ENCODE measurements at regions not wholly inside any gene's neighbourhood (a gene's known extent, or its start where the extent isn't known, plus 50 kb on each side); places are given as distances from the start of the nearest gene placed in this dataset.

GRCh38 chr4:188573104-188573503, 433.9 kb downstream of the TRIML1 start:
- no peak for DNase-seq

- no peak for DNase-seq
Measured at GRCh38 chr4:188578657-188579056, 439.4 kb downstream of the TRIML1 start.

GRCh38 chr4:188596021-188596420, 456.8 kb downstream of the TRIML1 start:
- no peak for DNase-seq

GRCh38 chr4:188603646-188604045, 464.4 kb downstream of the TRIML1 start:
- no peak for DNase-seq

DNA sequence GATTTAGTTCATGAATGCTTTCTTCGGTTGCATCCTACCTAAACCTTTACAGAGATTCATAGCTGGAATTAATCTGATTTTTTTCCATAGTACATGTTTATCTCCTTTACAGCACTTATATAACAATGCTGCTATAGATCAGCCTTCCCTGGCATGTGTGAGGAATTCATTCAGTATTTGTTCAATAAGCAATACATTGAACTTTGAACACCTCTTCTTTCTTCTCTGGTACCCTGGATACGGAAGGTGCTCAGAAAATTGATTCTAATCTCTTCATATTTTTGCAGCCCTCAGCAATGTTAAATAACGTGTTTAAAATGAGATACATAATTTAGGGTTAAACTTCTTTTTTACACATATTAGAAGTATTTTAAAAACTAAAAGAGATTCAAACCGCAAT, 467.4 kb downstream of the TRIML1 start:
- DNase-seq: no peak

- DNase-seq: no peak
Measured at GRCh38 chr4:188611143-188611542, 471.9 kb downstream of the TRIML1 start.

DNA sequence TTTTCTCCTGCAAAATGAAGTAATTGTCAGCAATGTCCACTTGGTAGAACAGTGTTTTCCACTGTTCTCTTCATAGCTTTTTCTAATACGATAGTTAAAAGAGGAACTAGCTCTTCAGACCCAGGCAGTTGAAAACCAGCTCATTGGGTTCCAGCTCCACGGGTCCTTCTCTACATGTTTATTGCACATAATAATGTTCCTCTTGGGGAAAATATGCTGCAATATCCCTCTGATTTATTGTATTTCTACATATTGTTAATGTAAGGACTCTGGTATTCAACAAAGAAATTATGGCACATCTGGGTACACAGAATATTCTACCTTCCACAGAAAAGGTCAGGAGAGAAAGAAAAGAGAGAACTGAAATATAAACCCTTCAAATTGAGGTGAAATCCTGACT, 473.4 kb downstream of the TRIML1 start:
- no peak for DNase-seq

DNA sequence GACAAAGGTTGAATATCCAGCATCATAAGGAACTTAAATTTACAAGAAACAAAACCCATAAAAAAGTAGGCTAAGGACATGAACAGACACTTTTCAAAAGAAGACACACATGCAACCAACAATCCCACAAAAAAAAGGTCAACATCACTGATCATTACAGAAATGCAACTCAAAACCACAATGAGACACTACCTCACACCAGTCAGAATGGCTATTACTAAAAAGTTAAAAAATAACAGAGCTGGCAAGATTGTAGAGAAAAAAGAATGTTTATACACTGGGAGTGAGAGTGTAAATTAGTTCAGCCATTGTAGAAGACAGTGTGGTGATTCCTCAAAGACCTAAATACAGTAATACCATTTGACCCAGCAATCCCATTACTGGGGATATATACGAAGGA, 474.7 kb downstream of the TRIML1 start:
- DNase-seq: no peak

GRCh38 chr4:188619456-188620149, 480.4 kb downstream of the TRIML1 start:
- no peak for DNase-seq

GRCh38 chr4:188620608-188621007, 481.4 kb downstream of the TRIML1 start:
- DNase-seq: no peak

GRCh38 chr4:188623314-188623854, 484.1 kb downstream of the TRIML1 start:
- DNase-seq: no peak

GRCh38 chr4:188624370-188624769, 485.1 kb downstream of the TRIML1 start:
- no peak for DNase-seq

DNA sequence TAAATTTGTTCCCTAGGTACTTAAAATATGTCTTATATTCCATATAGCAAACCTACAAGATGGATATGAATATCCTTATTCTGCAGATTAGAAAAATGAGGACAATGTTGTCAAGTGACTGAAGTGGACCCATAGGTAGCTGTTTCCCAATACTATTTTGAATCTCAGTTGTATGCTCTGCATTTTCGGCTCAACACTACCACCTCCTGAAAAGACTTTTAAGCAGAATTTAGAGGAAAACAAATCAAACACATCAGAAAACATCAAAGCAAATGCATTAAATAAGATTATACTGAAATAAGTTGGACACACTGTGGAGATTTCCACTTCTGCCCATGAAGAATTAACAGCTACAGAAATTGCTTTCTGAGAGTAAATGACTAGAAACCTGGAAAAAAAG, 488.7 kb downstream of the TRIML1 start:
- DNase-seq: no peak

- no peak for DNase-seq
Measured at GRCh38 chr4:188639479-188640100, 500.3 kb downstream of the TRIML1 start.

GRCh38 chr4:188647820-188648370, 508.7 kb downstream of the TRIML1 start:
- no peak for DNase-seq

DNA sequence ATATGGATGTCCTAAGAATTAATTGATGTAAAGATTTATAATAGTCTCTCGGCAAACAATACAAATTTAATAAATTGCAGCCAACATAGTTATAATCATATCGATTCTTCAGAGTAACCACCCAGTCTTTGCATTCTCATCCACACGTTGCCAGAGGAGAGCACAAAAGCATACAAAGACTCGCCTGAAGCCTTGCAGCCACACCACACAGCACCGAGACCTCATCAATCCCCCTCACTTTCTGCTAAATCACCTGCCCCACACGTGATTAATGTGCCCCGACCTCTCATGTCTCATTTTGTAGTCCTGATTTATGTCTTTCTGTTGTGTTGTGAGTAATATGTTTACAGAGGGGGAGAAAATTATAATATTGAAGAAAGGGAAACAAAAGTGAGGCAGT, 510.4 kb downstream of the TRIML1 start:
- DNase-seq: no peak

DNA sequence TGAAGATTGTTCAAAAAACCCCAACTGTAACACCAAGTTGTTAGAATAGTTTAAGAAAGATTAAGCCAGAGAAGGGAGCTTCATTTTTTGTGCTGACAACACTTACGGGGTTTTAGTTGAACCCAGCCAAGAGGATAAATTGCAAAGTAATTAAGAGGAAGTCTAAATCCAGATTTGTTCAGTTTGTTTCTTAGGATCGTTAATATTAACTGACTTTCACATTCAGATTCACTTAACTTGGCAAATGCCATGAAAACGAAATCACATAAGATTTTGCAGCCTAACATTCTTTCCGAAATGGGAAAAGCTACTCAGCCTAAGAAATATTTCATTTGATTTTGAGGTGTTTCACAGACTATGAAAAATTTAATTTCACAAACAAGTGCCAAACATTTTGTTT, 511.3 kb downstream of the TRIML1 start:
- no peak for DNase-seq

- DNase-seq: no peak
Measured at GRCh38 chr4:188657365-188657764, 518.1 kb downstream of the TRIML1 start.

DNA sequence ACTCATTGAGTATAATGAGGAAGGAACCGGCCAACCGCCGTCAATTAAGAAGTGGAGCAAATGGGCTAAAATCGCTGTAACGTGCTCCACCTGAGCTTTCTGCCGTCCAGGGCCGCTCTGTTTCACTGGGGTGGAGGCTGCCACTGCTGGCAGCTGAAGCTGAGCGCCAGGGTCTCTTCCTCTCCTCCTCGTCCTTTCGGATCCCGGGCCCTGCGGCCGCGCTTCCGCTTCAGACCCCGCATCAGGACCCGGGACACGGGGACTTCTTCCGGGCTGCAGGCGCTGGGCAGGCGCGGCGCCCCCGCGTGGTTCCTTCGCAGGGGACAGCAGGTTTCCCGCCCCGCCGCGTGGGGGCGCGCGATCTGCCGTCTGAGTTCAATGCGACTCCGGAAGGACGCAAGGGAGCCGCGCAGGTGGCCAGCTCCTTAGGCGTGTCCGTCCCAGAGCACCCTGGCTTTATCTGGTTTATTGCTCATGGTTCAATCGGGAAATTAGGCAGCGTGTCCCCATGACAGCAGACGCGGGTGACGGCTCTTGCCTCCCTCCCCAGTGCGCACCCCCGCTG, 519.8 kb downstream of the TRIML1 start:
- no peak for DNase-seq

DNA sequence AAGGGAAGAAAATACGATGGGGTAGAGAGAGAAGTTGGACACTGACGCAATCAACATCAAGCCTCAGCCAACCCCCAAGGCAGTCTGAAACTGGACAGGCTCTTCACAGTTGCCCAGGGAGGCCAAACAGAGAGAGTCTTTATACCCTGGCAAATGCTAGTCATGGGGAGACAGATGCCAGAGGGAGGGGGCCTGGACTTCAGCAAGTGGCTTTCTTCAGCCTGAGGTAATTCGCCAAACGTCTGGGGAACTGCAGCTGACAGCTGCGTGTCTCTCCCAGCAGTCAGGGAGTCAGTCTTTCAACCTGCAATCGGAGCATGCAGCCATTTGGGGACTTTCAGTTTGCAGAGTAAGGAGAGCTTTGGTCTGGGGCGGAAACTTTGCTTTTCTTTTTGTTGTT, 521.6 kb downstream of the TRIML1 start:
- no peak for DNase-seq

- no peak for DNase-seq
Measured at GRCh38 chr4:188661502-188661901, 522.3 kb downstream of the TRIML1 start.

DNA sequence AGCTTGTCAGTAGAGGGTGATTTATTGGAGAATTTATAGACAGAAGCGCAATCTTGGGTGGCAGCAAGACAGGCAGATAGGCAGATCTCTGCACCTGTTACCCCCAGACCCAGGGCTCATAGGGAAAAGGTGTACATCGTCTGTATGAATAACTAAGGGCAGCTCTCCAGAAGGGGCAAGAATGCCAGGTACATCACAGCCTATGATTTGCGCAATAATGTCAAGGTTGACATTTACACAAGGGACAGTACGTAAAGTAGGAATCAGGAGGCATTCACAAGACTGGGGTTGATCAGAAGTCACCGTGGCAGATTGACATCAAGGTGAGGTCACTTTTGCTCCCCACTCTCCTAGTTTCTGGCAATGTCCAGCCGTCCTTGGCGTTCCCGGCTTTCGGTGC, 524.1 kb downstream of the TRIML1 start:
- DNase-seq: no peak

- no peak for DNase-seq
Measured at GRCh38 chr4:188665491-188666457, 526.5 kb downstream of the TRIML1 start.

Measured in activated naive CD4-positive, alpha-beta T cell (primary cell).